Gastroesophageal sphincter (tissue), 4 donors: ENCODE measurements at regions not wholly inside any gene's neighbourhood (a gene's known extent, or its start where the extent isn't known, plus 50 kb on each side); places are given as distances from the start of the nearest gene placed in this dataset.

ENCODE experiments used
- ATAC-seq: fragments of 150-250 bp; one replicate; pipeline ENCODE4 v1.9.1; 2016; ENCODE audit warnings: mild to moderate bottlenecking, moderate library complexity
- H3K27ac ChIP-seq, 4 donors: fragments of 200-600 bp; sonication (generic) in 3 of 4; 1 replicate in 3 of 4; 2 replicates in 1 of 4; pipeline ENCODE4 v1.5.1; 2016 to 2019
- H3K27me3 ChIP-seq: fragments of 200-600 bp; sonication (generic); one replicate; pipeline ENCODE4 v1.5.1; 2019
- H3K36me3 ChIP-seq, 2 donors: fragments of 200-600 bp; sonication (generic); one replicate each; pipeline ENCODE4 v1.5.1; 2019; ENCODE audit warnings: control low read depth in 1 of 2
- H3K4me1 ChIP-seq, 3 donors: fragments of 200-600 bp; sonication (generic); 1 replicate in 2 of 3; 2 replicates in 1 of 3; pipeline ENCODE4 v1.5.1; 2016 to 2019; ENCODE audit warnings: control low read depth in 2 of 3
- H3K4me3 ChIP-seq, 2 donors: fragments of 200-600 bp; sonication (generic); one replicate each; pipeline ENCODE4 v1.5.1; 2019; ENCODE audit warnings: mild to moderate bottlenecking in 1 of 2, moderate library complexity in 1 of 2
- H3K9me3 ChIP-seq, 3 donors: fragments of 200-600 bp; sonication (generic); one replicate each; pipeline ENCODE4 v1.5.1; 2017 to 2019; ENCODE audit warnings: control low read depth in 2 of 3
- EP300 ChIP-seq: sonication (generic); formaldehyde crosslinking; IDR thresholded peaks from one replicate; pipeline ENCODE4 v1.6.1; 2017; ENCODE audit warnings: antibody characterized with exemption, mild to moderate bottlenecking
- POLR2A ChIP-seq, 2 donors: fragments of 450-650 bp; IDR thresholded peaks; one replicate each; pipeline ENCODE4 v1.6.1; 2017; ENCODE audit warnings: antibody characterized with exemption in 2 of 2, mild to moderate bottlenecking in 2 of 2, moderate library complexity in 1 of 2
- POLR2AphosphoS5 ChIP-seq: sonication (generic); formaldehyde crosslinking; IDR thresholded peaks from one replicate; pipeline ENCODE4 v1.6.1; 2017; ENCODE audit warnings: antibody characterized with exemption
- WGBS, 2 donors: methylation state at CpG; one replicate each; pipeline ENCODE4 v1.1.5; 2018; ENCODE audit warnings: low coverage in 1 of 2; 5-methylcytosine and 5-hydroxymethylcytosine counted together
- TF ChIP-seq, protein P1 (sequence below), 4 experiments: fragments of 200-600 bp in 2 of 4; fragments of 450-650 bp in 2 of 4; sonication (generic) in 1 of 4; IDR thresholded peaks; one replicate each; pipeline ENCODE4 v1.5.1; 2017 to 2019; ENCODE audit warnings: antibody characterized with exemption in 4 of 4, mild to moderate bottlenecking in 2 of 4, moderate library complexity in 2 of 4

DNA sequence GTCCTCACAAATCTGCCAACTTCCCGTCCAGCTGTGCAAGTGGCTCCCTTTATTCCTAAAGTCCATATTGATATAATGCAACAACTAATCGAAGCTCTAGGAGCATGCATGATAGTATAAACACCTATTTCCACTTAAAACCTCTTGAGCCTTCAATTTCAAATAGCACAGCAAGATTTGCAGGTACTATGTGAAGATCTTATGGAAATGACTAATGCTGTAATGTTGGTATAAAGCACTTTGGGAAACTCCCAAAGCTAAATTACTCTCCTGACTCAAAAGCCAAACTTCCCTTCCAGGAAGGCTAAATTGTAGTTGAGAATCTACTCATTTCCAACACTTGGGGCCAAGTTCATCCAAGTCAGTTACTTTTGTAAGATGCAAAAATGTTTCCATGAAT is 287.6 kb upstream of the CDH11 start:
- WGBS, 2 donors: 85 to 91% methylated on average over 2 of the region's 2 CpGs
- no peak for ATAC-seq
- H3K36me3 ChIP-seq: no peaks in the 10 kb centered on the region
- no peaks in the 10 kb centered on the region for H3K27me3 ChIP-seq
- TF ChIP-seq, protein P1, sequence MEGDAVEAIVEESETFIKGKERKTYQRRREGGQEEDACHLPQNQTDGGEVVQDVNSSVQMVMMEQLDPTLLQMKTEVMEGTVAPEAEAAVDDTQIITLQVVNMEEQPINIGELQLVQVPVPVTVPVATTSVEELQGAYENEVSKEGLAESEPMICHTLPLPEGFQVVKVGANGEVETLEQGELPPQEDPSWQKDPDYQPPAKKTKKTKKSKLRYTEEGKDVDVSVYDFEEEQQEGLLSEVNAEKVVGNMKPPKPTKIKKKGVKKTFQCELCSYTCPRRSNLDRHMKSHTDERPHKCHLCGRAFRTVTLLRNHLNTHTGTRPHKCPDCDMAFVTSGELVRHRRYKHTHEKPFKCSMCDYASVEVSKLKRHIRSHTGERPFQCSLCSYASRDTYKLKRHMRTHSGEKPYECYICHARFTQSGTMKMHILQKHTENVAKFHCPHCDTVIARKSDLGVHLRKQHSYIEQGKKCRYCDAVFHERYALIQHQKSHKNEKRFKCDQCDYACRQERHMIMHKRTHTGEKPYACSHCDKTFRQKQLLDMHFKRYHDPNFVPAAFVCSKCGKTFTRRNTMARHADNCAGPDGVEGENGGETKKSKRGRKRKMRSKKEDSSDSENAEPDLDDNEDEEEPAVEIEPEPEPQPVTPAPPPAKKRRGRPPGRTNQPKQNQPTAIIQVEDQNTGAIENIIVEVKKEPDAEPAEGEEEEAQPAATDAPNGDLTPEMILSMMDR (IDR thresholded peaks at IDR 0.05): no peak
- TF ChIP-seq POLR2A (IDR thresholded peaks at IDR 0.05) (no peak), EP300 (no peak), POLR2AphosphoS5 (no peak)
- H3K4me3 ChIP-seq: no peak overlapping the region
- no peaks in the 10 kb centered on the region for H3K4me1 ChIP-seq
- no peaks in the 10 kb centered on the region for H3K9me3 ChIP-seq
- H3K27ac ChIP-seq: no peak overlapping the region

DNA sequence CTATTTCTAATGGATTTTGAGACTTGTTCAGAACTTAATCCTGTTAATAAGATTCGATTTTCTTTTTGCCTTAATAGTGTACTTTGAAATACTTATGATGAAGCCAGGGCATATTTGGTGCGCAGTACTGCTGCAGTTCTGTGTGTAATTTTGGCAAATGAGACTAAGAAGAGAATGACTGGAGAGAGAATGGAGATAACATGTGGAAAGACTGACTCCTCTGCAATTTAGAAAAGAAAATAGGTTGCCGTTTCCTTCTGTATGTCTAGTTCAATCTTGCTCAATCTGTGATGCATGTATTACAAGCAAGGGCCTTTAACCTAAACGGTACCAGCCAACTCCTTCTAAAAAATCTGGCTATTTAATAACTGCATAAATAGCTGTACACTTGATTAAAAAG is 285.1 kb upstream of the CDH11 start:
- no peak for ATAC-seq
- no peak overlapping the region for H3K4me3 ChIP-seq
- 51 to 56% methylated on average over 2 to 4 of the region's 4 CpGs for WGBS, 2 donors
- H3K27me3 ChIP-seq: no peaks in the 10 kb centered on the region
- no peaks in the 10 kb centered on the region for H3K4me1 ChIP-seq
- TF ChIP-seq, protein P1 (IDR thresholded peaks at IDR 0.05): no peak
- TF ChIP-seq EP300: no peak
- no peak for TF ChIP-seq POLR2A (IDR thresholded peaks at IDR 0.05)
- no peak for TF ChIP-seq POLR2AphosphoS5
- no peaks in the 10 kb centered on the region for H3K36me3 ChIP-seq
- H3K27ac ChIP-seq: no peak overlapping the region
- no peaks in the 10 kb centered on the region for H3K9me3 ChIP-seq

DNA sequence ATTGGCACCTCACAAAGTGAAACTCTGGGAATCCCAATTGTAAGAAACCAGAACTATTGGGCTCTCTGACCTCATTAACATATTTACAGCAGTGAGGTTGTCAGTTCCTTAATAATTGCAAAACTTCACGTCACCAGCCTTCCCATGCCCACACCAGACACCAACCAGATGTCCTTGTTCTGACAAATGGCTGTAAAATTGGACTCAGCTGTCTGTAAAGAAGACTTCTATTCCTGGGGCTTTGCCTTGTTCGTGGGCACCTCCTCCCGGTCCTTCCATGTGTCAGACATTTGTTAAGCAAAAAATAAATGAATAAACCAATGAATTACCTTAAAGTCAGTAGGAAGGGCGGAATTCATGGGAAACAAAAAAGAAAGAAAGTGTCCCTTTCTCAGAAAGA is 284.3 kb upstream of the CDH11 start:
- no peaks in the 10 kb centered on the region for H3K27me3 ChIP-seq
- no peak for ATAC-seq
- 84 to 90% methylated on average over 3 to 4 of the region's 4 CpGs for WGBS, 2 donors
- H3K27ac ChIP-seq: no peak overlapping the region
- H3K4me3 ChIP-seq: no peak overlapping the region
- no peak for TF ChIP-seq EP300
- no peak for TF ChIP-seq POLR2A (IDR thresholded peaks at IDR 0.05)
- TF ChIP-seq, protein P1 (IDR thresholded peaks at IDR 0.05): no peak
- TF ChIP-seq POLR2AphosphoS5: no peak
- no peaks in the 10 kb centered on the region for H3K9me3 ChIP-seq
- H3K4me1 ChIP-seq: no peaks in the 10 kb centered on the region
- H3K36me3 ChIP-seq: no peaks in the 10 kb centered on the region

DNA sequence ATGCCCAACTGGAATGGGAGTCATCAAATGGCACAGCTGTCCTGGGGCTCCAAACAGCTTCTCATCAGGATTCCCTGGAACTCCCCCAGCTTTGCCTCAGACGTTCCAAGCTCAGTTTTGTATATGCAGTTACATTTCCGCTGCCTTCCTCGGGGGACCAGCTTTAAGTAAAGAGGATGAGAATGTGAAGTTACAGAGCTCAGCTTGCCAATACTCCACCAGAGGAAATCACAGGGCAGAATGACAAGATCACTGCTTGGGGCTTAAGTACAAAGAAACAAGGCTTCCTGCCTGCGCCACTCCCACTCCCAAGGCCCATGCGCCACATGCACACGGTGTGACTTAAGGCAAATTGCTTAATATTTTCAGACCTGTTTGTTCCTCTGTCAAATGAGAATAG is 272.4 kb upstream of the CDH11 start:
- no peak for TF ChIP-seq POLR2AphosphoS5
- no peak for TF ChIP-seq POLR2A (IDR thresholded peaks at IDR 0.05)
- TF ChIP-seq, protein P1 (IDR thresholded peaks at IDR 0.05): no peak
- no peak for TF ChIP-seq EP300
- H3K4me3 ChIP-seq: no peak overlapping the region
- WGBS, 2 donors: 71% methylated on average over 3 of the region's 6 CpGs; no CpG with 5 or more reads in 1 of the 2 donors
- H3K36me3 ChIP-seq: no peaks in the 10 kb centered on the region
- H3K4me1 ChIP-seq: no peaks in the 10 kb centered on the region
- H3K27me3 ChIP-seq: no peaks in the 10 kb centered on the region
- no peak for ATAC-seq
- H3K9me3 ChIP-seq: no peaks in the 10 kb centered on the region
- H3K27ac ChIP-seq: no peak overlapping the region

DNA sequence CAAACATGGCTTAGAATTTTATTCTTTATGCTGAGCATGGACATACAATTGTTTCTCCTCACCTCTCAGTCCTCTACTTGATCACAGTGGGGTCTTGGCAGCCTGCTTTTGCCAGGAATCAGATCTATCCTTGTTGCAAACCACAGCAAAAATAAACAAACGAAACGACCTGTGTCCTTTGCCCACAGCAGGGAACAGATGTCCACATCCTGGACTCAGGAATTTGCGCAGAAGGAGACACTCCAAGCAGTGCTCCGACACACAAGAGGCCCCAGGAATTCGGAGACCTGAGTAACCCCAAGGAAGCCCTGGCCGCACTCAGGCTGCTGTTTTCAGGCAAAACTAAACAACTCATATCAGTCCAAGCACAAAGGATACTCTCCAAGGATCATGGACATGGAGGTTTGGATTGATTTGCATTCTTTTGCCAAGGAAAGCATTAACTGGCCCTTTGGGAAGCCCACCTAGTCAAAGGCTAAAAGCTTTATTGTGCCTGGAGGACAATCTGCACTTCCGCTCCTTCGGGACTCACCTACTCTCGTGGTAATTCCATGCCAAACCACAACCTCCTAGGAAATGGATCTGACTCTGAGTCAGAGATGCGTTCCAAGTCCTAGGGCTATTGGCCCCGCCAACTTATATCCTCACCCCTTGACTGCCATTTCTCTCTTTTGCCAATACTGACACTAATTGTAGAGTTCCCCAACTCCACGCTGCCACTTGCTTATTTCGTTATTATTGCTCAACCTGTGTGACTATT is 271.1 kb upstream of the CDH11 start:
- H3K9me3 ChIP-seq: no peaks in the 10 kb centered on the region
- H3K36me3 ChIP-seq: no peaks in the 10 kb centered on the region
- TF ChIP-seq POLR2A (IDR thresholded peaks at IDR 0.05) (no peak), EP300 (no peak), POLR2AphosphoS5 (no peak)
- TF ChIP-seq, protein P1 (IDR thresholded peaks at IDR 0.05): no peak
- no peaks in the 10 kb centered on the region for H3K27me3 ChIP-seq
- ATAC-seq: no peak
- no peaks in the 10 kb centered on the region for H3K4me1 ChIP-seq
- no peak overlapping the region for H3K4me3 ChIP-seq
- no peak overlapping the region for H3K27ac ChIP-seq
- 89% methylated on average over 11 to 13 of the region's 13 CpGs for WGBS, 2 donors
